ENCODE measurements at regions not wholly inside any gene's neighbourhood (a gene's known extent, or its start where the extent isn't known, plus 50 kb on each side); places are given as distances from the start of the nearest gene placed in this dataset.

DNA sequence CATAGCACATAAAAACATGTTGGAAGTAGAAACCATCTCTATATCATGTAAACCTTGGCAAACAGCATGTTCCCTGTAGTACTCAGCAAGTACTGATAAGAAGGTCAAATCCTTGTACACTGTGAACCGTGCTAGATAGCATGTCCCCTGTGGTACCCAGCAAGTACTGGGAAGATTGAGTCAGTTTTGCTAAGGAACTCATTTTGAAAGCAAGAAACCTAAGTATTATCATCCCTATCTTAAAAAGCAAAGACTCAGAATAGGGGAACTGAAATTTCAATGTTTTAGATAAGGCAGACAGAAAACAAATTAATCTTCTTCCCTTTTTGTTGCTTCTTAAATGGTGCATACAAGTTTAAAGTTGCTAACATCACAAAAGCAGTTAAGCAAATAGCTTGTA lies 180.2 kb downstream of the RBM46 start:
- TF ChIP-seq ZC3H10 (CRISPR knock-in tag; IDR thresholded peaks at IDR 0.05): no peak
- TF ChIP-seq, protein P1, sequence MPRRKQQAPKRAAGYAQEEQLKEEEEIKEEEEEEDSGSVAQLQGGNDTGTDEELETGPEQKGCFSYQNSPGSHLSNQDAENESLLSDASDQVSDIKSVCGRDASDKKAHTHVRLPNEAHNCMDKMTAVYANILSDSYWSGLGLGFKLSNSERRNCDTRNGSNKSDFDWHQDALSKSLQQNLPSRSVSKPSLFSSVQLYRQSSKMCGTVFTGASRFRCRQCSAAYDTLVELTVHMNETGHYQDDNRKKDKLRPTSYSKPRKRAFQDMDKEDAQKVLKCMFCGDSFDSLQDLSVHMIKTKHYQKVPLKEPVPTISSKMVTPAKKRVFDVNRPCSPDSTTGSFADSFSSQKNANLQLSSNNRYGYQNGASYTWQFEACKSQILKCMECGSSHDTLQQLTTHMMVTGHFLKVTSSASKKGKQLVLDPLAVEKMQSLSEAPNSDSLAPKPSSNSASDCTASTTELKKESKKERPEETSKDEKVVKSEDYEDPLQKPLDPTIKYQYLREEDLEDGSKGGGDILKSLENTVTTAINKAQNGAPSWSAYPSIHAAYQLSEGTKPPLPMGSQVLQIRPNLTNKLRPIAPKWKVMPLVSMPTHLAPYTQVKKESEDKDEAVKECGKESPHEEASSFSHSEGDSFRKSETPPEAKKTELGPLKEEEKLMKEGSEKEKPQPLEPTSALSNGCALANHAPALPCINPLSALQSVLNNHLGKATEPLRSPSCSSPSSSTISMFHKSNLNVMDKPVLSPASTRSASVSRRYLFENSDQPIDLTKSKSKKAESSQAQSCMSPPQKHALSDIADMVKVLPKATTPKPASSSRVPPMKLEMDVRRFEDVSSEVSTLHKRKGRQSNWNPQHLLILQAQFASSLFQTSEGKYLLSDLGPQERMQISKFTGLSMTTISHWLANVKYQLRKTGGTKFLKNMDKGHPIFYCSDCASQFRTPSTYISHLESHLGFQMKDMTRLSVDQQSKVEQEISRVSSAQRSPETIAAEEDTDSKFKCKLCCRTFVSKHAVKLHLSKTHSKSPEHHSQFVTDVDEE (CRISPR knock-in tag; IDR thresholded peaks at IDR 0.05): no peak
- TF ChIP-seq GLIS3 (CRISPR knock-in tag; IDR thresholded peaks at IDR 0.05): no peak
- no peak for TF ChIP-seq CSDC2 (CRISPR knock-in tag; IDR thresholded peaks at IDR 0.05)
- TF ChIP-seq ZNF70 (CRISPR knock-in tag; IDR thresholded peaks at IDR 0.05): no peak
- no peak for TF ChIP-seq ESRRG (CRISPR knock-in tag; IDR thresholded peaks at IDR 0.05)
- TF ChIP-seq, protein P2, sequence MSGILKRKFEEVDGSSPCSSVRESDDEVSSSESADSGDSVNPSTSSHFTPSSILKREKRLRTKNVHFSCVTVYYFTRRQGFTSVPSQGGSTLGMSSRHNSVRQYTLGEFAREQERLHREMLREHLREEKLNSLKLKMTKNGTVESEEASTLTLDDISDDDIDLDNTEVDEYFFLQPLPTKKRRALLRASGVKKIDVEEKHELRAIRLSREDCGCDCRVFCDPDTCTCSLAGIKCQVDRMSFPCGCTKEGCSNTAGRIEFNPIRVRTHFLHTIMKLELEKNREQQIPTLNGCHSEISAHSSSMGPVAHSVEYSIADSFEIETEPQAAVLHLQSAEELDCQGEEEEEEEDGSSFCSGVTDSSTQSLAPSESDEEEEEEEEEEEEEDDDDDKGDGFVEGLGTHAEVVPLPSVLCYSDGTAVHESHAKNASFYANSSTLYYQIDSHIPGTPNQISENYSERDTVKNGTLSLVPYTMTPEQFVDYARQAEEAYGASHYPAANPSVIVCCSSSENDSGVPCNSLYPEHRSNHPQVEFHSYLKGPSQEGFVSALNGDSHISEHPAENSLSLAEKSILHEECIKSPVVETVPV (CRISPR knock-in tag; IDR thresholded peaks at IDR 0.05): no peak
- TF ChIP-seq, protein P3, sequence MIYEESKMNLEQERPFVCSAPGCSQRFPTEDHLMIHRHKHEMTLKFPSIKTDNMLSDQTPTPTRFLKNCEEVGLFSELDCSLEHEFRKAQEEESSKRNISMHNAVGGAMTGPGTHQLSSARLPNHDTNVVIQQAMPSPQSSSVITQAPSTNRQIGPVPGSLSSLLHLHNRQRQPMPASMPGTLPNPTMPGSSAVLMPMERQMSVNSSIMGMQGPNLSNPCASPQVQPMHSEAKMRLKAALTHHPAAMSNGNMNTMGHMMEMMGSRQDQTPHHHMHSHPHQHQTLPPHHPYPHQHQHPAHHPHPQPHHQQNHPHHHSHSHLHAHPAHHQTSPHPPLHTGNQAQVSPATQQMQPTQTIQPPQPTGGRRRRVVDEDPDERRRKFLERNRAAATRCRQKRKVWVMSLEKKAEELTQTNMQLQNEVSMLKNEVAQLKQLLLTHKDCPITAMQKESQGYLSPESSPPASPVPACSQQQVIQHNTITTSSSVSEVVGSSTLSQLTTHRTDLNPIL (CRISPR knock-in tag; IDR thresholded peaks at IDR 0.05; ENCODE audit: low read depth): no peak
- TF ChIP-seq, protein P4, sequence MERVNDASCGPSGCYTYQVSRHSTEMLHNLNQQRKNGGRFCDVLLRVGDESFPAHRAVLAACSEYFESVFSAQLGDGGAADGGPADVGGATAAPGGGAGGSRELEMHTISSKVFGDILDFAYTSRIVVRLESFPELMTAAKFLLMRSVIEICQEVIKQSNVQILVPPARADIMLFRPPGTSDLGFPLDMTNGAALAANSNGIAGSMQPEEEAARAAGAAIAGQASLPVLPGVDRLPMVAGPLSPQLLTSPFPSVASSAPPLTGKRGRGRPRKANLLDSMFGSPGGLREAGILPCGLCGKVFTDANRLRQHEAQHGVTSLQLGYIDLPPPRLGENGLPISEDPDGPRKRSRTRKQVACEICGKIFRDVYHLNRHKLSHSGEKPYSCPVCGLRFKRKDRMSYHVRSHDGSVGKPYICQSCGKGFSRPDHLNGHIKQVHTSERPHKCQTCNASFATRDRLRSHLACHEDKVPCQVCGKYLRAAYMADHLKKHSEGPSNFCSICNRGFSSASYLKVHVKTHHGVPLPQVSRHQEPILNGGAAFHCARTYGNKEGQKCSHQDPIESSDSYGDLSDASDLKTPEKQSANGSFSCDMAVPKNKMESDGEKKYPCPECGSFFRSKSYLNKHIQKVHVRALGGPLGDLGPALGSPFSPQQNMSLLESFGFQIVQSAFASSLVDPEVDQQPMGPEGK (CRISPR knock-in tag; IDR thresholded peaks at IDR 0.05; ENCODE audit: borderline replicate concordance): no peak
- no peak for TF ChIP-seq RARB (CRISPR knock-in tag; IDR thresholded peaks at IDR 0.05)
- TF ChIP-seq ZNF565 (CRISPR knock-in tag; conservative IDR thresholded peaks at IDR 0.05; ENCODE audit: low read depth): no peak
- TF ChIP-seq ZFP3 (CRISPR knock-in tag; IDR thresholded peaks at IDR 0.05): no peak
- no peak for TF ChIP-seq TOX (CRISPR knock-in tag; IDR thresholded peaks at IDR 0.05; ENCODE audit: borderline replicate concordance)
- no peak for TF ChIP-seq SNAI2 (CRISPR knock-in tag; IDR thresholded peaks at IDR 0.05)
- TF ChIP-seq OSR1 (CRISPR knock-in tag; IDR thresholded peaks at IDR 0.05): no peak
- TF ChIP-seq ZNF8 (CRISPR knock-in tag; IDR thresholded peaks at IDR 0.05): no peak
- ATAC-seq: no peak

DNA sequence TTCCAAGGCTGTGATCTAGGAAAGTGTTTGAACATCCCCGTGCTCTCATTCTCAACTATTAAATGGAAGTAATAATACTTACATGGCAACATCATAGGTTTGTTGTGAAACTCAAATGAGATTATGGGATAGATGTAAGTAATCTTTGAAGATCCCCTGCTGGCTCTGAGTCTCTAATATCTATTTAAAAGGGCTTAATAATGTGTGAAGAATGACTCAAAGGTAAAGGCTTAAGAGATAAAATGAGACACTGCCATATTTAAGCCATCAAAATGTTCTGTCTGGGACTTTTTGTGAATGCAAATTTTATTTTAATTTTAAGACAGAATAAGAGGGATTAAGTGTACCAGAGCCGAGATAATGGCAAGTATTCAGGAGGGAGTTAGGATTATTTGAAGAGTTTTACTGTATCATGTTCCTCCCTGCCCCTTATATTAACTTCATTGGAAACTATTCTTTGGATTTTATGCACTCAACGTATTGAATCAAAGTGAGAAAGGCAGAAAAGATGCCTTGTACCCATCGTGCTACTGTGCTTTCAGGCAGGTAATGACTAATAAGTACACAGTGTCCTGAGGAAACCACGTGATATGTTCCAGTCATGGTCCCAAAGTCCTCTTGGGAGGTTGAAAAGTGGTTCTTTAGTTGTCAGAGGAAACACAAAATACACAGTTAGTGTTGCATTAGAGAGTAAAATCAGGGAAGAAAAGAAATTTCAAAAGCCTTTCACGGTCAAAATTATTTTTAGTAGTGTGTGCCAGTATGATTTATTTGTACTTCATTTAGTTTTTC lies 192.4 kb downstream of the RBM46 start:
- TF ChIP-seq ZNF565 (CRISPR knock-in tag; conservative IDR thresholded peaks at IDR 0.05; ENCODE audit: low read depth) (no peak), GLIS3 (CRISPR knock-in tag; IDR thresholded peaks at IDR 0.05) (no peak), OSR1 (CRISPR knock-in tag; IDR thresholded peaks at IDR 0.05) (no peak), ISL1 (CRISPR knock-in tag; IDR thresholded peaks at IDR 0.05) (no peak), CSDC2 (CRISPR knock-in tag; IDR thresholded peaks at IDR 0.05) (no peak), TCF4 (CRISPR knock-in tag; IDR thresholded peaks at IDR 0.05; ENCODE audit: borderline replicate concordance) (no peak)
- no peak for ATAC-seq

DNA sequence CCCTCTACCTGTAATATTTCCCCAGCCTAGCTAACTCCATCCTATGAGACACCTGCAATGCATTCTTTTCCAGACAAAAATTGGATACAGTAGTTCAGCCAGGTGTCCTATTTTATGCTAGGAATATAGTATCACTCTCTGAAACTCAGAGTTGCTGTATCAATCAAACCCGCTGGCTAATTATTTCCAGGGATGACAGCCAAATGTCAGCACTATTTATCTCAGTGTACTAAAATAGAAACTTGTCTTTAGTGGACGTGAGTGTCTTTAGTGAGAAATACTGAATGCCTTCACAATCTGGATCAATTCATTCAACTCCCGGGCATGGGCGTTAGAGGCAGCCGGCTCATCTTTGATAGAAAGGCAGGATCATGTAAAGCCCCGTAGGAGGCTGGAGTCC lies 196.2 kb downstream of the RBM46 start:
- no peak for ATAC-seq
- TF ChIP-seq, protein P2 (CRISPR knock-in tag; IDR thresholded peaks at IDR 0.05): no peak
- TF ChIP-seq SNAI2 (CRISPR knock-in tag; IDR thresholded peaks at IDR 0.05): no peak
- TF ChIP-seq ZFP3 (CRISPR knock-in tag; IDR thresholded peaks at IDR 0.05): no peak
- TF ChIP-seq, protein P4 (CRISPR knock-in tag; IDR thresholded peaks at IDR 0.05; ENCODE audit: borderline replicate concordance): no peak
- no peak for TF ChIP-seq ARNTL (CRISPR knock-in tag; IDR thresholded peaks at IDR 0.05; ENCODE audit: borderline replicate concordance, low read depth)
- TF ChIP-seq ESRRG (CRISPR knock-in tag; IDR thresholded peaks at IDR 0.05): no peak
- TF ChIP-seq TOX (CRISPR knock-in tag; IDR thresholded peaks at IDR 0.05; ENCODE audit: borderline replicate concordance): no peak
- TF ChIP-seq, protein P5, sequence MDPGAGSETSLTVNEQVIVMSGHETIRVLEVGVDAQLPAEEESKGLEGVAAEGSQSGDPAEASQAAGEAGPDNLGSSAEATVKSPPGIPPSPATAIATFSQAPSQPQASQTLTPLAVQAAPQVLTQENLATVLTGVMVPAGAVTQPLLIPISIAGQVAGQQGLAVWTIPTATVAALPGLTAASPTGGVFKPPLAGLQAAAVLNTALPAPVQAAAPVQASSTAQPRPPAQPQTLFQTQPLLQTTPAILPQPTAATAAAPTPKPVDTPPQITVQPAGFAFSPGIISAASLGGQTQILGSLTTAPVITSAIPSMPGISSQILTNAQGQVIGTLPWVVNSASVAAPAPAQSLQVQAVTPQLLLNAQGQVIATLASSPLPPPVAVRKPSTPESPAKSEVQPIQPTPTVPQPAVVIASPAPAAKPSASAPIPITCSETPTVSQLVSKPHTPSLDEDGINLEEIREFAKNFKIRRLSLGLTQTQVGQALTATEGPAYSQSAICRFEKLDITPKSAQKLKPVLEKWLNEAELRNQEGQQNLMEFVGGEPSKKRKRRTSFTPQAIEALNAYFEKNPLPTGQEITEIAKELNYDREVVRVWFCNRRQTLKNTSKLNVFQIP (CRISPR knock-in tag; IDR thresholded peaks at IDR 0.05; ENCODE audit: borderline replicate concordance, low read depth): no peak

Data from SK-N-SH treated with all-trans-retinoic acid at 6 μM for 48 hours (cell line).